NCI-H2196 (cell line): ENCODE measurements at regions not wholly inside any gene's neighbourhood (a gene's known extent, or its start where the extent isn't known, plus 50 kb on each side); places are given as distances from the start of the nearest gene placed in this dataset.

ENCODE experiments used
- DNase-seq: peaks from one replicate; lab custom pipeline; 2025; ENCODE audit not compliant: unreplicated experiment; lab: John Stamatoyannopoulos, UW

GRCh38 chr12:130017591-130018449 is 114.0 kb upstream of the TMEM132D start:
- no peak for DNase-seq

DNA sequence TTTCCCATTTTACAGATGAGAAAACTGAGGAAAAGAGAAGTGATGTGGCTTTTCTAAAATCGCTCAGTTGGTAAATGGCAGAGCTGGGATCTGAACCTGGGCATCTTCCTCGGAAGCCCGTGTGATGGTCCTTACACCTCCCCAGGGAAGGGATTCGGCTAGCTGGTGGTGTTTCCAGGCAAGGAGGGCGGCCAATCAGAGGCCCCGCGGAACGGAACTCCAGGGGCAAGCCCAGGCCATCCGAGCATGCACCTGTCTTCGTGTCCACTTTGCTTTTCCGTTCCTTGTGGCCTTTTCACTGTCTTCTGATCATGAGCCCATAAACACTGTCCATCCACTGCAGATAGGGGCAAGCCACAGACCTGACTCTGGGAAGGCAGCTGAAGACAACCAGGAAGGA is 114.8 kb upstream of the TMEM132D start:
- DNase-seq = no peak

GRCh38 chr12:130026608-130027176 is 122.9 kb upstream of the TMEM132D start:
- peak; percentile 67 for DNase-seq

DNA sequence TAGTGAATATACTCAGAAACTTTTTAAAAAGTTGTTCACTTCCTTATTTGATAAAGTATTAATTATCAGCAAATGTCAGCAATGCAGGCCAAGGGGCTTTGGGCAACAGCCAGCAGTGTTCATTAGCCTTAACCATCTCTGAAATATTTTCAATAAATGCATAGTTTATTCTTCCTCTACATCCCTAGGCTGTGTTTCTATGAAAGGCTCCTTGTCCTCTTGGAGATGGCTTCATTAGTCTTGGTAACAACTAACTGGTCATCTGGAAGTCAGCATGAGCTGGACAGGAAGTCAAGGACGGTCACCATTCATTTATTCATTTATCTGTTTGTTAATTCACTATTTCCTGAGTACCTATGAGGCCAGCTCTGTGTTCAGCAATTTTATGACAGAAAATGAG is 124.0 kb upstream of the TMEM132D start:
- no peak for DNase-seq

DNA sequence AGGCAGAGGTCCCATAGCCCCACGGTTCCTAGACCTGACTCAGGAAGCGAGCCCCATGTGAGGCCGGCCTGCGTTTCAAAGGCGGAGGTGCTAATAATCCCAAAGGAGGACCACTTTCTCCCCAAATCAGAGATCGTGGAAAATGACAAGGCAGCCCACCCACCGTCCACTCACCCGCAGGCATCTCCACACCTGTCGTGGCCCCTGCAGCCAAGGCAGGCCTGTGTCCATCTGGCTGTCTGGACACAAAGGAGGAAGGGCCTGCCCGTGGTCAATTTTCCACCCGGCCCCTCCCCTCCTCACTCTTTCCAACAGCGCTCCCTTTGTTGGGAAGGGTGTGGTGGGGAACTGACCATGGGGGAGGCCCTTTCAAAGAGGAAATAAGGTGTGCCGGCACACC is 125.3 kb upstream of the TMEM132D start:
- DNase-seq = no peak

GRCh38 chr12:130031041-130031440 is 127.2 kb upstream of the TMEM132D start:
- no peak for DNase-seq

GRCh38 chr12:130031571-130032189 is 127.9 kb upstream of the TMEM132D start:
- DNase-seq = peak; percentile 63

GRCh38 chr12:130041983-130042812 is 120.1 kb upstream of the FZD10 start:
- peak; percentile 89 for DNase-seq

- DNase-seq = peak; percentile 65
Measured at GRCh38 chr12:130043685-130044406, 118.4 kb upstream of the FZD10 start.

DNA sequence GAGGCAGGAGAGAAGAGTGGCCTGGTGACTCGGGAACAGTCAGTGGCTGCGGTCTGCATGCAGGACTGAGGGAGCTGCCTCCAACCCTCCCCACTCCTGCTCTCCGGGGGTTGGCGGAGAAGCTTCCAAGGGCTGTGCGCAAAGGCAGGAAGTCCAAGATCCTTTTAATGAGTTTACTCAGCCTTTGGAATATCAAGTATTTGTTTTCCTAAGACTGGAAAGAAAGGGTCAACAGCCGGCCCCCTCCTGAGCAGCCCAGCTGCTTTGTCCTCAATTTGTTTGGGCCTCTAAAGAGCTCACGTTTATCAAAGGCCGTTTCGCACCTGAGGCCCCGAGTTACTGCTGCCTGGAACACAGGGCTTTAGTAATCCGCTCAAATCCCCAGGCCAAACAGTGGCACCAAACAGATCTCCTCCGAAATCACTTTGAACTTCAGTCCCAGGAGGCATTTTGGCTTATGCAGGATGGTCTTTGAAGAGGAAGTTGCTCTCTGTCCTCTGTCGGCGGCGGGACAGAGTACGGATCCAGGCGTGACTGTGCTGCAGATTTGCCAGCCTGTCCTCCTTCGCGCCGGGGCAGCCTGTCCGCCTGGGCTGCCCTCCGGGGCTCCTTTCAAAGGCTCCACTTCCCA is 117.2 kb upstream of the FZD10 start:
- DNase-seq = peak; percentile 68

DNA sequence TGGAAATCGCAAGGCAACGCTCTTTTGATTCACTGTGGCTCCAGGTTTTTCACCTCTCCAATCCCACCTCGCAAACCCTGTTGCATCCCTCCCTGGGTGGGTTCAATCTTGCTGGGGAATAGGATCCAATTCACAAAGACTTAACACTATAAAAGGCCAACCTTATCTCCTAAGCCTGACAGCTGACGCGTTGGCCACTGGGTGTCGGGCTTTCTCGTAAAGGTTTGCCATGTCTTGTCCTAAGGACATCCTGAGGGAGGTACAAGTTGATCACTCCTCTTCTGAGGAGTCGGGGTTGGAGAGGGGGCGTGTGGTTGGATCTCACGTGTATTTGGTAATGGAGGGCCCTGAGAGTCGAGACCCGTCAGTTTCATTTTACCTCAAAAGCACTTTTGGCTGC is 112.6 kb upstream of the FZD10 start:
- no peak for DNase-seq

GRCh38 chr12:130051900-130052299 is 110.4 kb upstream of the FZD10 start:
- no peak for DNase-seq

DNA sequence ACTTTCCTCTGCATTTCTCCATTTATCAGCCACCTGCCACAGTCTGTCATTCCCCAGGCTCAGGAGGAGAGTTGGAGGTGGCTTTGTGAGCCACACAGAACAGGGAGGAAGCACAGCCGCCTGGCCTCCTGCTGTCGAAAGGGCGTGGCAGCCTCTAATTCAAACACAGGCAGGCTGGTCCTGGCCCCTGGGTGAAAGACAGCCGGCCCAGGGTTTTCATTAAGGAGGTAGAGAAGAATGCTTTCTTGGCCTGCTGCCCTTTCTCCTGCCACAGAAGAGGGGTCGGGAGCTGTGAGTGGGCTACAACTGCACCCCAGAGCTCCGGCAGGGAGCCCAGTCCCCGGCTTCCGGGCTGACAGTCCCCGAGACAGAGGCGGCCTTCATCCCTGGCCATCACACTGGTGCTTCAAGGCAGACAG is 108.6 kb upstream of the FZD10 start:
- peak; percentile 26 for DNase-seq

DNA sequence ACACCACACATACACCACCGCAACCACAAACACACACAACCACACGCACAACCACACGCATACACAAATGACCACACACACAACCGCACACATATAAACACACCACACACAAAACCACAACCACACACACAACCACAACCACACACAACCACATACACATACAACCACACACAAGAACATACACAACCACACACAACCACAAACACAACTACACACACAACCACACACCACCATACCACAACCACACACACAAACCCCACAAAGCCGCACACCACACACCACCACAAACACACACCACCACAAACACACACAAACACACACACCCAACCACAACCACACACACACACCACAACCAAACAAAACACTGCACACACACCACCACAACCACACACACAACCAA is 107.5 kb upstream of the FZD10 start:
- no peak for DNase-seq

DNA sequence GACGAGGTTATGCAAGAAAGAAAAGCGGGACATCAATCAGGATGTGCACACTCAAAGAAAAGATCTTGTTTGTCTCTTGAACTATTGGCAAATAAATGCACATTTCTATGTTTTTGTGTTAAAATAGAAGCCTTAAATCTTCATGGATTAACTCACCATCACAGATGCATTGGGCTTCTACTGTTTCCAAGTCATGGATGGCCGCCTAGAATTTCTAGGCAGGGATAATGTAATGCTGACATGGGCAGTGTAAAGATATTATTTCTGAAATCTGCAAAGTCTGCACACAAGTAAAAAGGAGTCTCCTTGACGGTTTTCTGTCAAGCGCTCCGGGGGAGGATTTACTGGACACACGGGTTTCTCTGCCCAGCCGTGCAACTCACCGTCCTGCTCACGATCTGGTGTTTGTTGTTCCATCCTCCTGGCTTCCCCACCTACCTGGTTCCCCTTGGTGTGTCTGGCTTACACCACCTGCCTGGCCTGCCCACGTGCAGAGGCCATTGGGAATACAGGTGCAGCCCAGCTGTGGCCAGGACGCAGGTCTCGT is 103.3 kb upstream of the FZD10 start:
- DNase-seq = no peak

DNA sequence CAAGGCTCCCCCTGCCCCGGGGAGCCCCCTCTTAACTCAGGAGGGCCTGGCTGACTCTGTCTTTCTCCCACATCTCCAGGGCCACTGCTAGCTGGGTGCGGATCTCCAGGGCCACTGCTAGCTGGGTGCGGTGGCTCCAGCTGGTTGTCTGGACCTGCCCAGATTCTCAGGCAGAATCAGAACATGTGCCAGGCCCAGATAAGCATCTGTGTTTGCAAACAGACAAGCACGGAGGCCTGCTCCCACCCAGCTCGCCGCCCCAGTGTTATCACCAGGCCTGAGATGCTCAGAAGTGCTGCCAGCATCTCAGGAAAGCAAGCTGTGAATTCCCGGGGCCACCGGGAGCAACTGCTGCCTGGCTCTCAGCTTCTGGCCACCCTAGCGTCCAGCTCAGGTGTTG is 98.4 kb upstream of the FZD10 start:
- no peak for DNase-seq

- DNase-seq = no peak
Measured at GRCh38 chr12:130064999-130065398, 97.3 kb upstream of the FZD10 start.

DNA sequence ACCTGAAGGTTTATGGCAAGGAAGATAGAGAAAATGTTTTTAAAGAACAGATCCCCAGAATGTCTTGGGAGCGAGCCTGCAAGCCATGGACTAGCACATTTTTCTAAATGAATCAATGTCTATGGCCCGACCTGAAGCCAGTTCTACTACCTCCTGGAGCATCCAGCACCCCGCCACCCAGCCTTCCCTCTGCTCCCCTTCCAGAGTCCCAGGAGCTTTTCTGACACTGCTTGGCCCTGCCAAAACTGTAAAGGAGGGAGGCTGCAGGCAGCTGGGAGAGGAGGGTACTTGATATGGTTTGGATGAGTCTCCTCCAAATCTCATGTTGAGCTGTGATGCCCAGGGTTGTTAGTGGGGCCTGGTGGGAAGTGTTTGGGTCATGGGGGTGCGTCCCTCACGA is 95.5 kb upstream of the FZD10 start:
- no peak for DNase-seq

DNA sequence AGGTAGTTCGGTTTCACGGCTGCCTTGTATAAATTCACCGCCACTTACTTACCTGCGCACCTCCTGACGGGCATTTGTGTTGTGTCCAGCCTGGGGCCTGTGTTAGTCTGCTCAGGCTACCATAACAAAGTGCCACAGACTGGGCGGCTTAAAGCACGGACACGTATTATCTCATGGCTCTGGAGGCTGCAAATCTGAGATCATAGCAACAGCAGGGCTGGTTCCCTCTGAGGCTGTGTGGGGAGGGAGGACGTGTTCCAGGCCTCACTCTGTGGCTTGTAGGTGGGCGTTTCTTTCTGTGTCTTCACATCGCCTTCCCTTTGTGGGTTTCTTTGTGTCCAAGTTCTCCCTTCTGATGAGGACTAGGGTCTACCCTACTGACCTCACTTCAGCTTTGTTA is 93.5 kb upstream of the FZD10 start:
- no peak for DNase-seq

DNA sequence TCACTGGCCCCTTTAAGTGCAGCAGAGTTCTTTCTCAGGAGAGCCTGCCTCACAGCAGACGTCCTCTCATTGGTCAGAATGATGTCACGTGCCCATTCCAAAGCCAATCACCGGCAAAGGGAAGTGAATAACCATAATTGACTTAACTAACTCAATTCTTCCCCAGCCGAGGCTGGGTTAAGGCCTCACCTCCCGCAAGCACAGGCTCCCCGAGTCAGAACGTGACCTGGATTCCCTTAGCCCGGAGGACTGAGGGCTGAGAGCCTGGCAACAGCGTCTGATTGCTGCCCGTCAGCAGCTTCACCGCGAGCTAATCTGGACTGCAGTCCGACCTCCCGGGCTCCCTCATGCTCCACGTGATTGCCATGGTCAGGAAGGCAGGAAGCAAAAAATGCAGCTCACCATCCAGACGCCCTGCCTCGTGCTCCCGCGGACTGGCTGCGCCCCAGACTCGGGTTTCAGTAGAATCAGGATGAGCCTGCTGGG is 92.1 kb upstream of the FZD10 start:
- DNase-seq = no peak
